Keratinocyte (primary cell): ENCODE measurements at regions not wholly inside any gene's neighbourhood (a gene's known extent, or its start where the extent isn't known, plus 50 kb on each side); places are given as distances from the start of the nearest gene placed in this dataset.

Experiments
- EZH2 ChIP-seq: IDR thresholded peaks from one replicate; pipeline ENCODE4 v1.6.1; 2012; ENCODE audit warnings: inconsistent platforms, mild to moderate bottlenecking, low read length, moderate library complexity
- TF ChIP-seq, protein P1 (sequence below), 3 experiments: IDR thresholded peaks in 1 of 3; conservative IDR thresholded peaks in 1 of 3; optimal IDR thresholded peaks in 1 of 3; 2 replicates in 2 of 3; 3 replicates in 1 of 3; pipeline versions ENCODE3 to v1.5.1; 2011; ENCODE audit warnings: low read length in 3 of 3, mild to moderate bottlenecking in 3 of 3, moderate library complexity in 2 of 3, control low read depth in 1 of 3, inconsistent platforms in 1 of 3; ENCODE audit not compliant: insufficient read depth in 2 of 3; ENCODE audit errors: extremely low read depth in 1 of 3

- TF ChIP-seq, protein P1, sequence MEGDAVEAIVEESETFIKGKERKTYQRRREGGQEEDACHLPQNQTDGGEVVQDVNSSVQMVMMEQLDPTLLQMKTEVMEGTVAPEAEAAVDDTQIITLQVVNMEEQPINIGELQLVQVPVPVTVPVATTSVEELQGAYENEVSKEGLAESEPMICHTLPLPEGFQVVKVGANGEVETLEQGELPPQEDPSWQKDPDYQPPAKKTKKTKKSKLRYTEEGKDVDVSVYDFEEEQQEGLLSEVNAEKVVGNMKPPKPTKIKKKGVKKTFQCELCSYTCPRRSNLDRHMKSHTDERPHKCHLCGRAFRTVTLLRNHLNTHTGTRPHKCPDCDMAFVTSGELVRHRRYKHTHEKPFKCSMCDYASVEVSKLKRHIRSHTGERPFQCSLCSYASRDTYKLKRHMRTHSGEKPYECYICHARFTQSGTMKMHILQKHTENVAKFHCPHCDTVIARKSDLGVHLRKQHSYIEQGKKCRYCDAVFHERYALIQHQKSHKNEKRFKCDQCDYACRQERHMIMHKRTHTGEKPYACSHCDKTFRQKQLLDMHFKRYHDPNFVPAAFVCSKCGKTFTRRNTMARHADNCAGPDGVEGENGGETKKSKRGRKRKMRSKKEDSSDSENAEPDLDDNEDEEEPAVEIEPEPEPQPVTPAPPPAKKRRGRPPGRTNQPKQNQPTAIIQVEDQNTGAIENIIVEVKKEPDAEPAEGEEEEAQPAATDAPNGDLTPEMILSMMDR (optimal IDR thresholded peaks at IDR 0.05 in 1 of 3, IDR thresholded peaks at IDR 0.05 in 1 of 3, conservative IDR thresholded peaks at IDR 0.05 in 1 of 3; ENCODE audit: extremely low read depth in 1 of 3, insufficient read depth in 2 of 3, low read length in 3 of 3) = no peak
- no peak for TF ChIP-seq EZH2
Observed at GRCh38 chr20:22740829-22741228, 156.5 kb upstream of the FOXA2 start.
